ENCODE measurements at regions not wholly inside any gene's neighbourhood (a gene's known extent, or its start where the extent isn't known, plus 50 kb on each side); places are given as distances from the start of the nearest gene placed in this dataset.

DNA sequence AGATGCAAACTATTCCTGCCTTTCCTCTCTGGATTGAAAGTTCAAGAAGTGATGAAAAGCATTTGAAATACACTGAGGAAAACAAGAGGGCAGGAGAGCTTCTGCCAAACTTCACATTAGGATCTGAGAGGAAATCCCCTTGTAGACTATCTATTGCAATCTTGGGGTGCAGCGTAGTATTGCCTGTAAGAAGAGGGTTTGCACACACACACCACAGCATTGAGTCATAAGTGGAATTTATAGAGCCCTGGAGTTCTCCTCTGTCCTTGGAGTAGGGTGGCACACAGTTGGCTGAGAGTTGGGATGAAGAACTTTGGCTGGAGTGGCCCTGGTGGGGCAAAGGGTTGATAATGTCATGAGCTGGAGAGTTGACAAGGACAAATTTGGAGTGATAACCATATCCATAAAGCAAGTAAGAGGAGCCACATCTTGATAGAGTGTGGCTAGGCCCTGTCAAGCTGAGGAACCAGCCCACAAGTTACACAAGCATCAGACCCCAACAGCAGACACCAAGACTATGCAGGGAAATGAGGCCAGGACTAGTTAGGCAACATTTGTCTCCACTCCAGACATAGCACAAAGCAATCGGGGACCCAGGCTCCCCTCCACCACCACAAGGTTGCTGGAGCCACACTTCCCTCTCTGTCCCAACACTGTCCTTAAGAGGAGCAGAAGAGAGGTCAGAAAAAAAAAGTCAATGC lies 520.9 kb downstream of the KLF5 start:
- H2AFZ ChIP-seq = no peak overlapping the region
- H3K79me2 ChIP-seq = no peaks in the 10 kb centered on the region
- H3K4me3 ChIP-seq (ENCODE audit: low read depth, low read length) = no peak overlapping the region
- TF ChIP-seq CTCF (IDR thresholded peaks at IDR 0.05) = no peak
- H3K36me3 ChIP-seq (ENCODE audit: control insufficient read depth, insufficient read depth, low read length) = no peaks in the 10 kb centered on the region
- H3K9ac ChIP-seq = no peak overlapping the region
- no peaks in the 10 kb centered on the region for H3K9me3 ChIP-seq (ENCODE audit: control insufficient read depth, low read length)
- H3K4me1 ChIP-seq = no peaks in the 10 kb centered on the region
- no peaks in the 10 kb centered on the region for H3K27me3 ChIP-seq (ENCODE audit: control insufficient read depth, insufficient read depth, low read length)
- H3K4me2 ChIP-seq (ENCODE audit: low read length) = no peak overlapping the region
- H3K27ac ChIP-seq = no peak overlapping the region

GRCh38 chr13:73578251-73578875 lies 519.6 kb downstream of the KLF5 start:
- no peaks in the 10 kb centered on the region for H3K9me3 ChIP-seq (ENCODE audit: control insufficient read depth, low read length)
- no peak overlapping the region for H3K4me3 ChIP-seq (ENCODE audit: low read depth, low read length)
- H3K27ac ChIP-seq = no peak overlapping the region
- H3K27me3 ChIP-seq (ENCODE audit: control insufficient read depth, insufficient read depth, low read length) = no peaks in the 10 kb centered on the region
- no peak for TF ChIP-seq CTCF (IDR thresholded peaks at IDR 0.05)
- H3K4me2 ChIP-seq (ENCODE audit: low read length) = no peak overlapping the region
- H3K4me1 ChIP-seq = no peaks in the 10 kb centered on the region
- no peak overlapping the region for H3K9ac ChIP-seq
- no peak overlapping the region for H2AFZ ChIP-seq
- H3K36me3 ChIP-seq (ENCODE audit: control insufficient read depth, insufficient read depth, low read length) = no peaks in the 10 kb centered on the region
- no peaks in the 10 kb centered on the region for H3K79me2 ChIP-seq

DNA sequence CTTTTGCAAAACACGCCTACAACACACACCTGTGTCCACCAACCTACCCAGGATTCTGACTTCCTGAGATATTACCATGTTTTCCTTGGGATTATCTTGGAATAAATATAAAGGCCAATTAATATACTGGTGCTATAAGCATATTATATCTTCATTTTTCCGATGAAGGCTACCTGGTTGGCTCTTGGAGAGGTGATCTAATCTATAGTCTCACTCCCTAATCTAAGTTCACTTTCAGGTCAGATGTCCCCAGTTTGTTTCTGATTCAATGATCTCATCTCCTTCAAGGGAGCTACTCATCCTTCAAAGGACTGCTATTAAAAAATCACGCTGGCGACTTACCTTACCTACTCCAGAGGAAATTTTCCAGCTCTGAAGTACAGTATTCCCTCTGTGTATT lies 517.5 kb downstream of the KLF5 start:
- Histone ChIP-seq H3K79me2 (no peaks in the 10 kb centered on the region), H2AFZ (no peak overlapping the region), H3K27ac (no peak overlapping the region), H3K4me3 (ENCODE audit: low read depth, low read length) (no peak overlapping the region), H3K9me3 (ENCODE audit: control insufficient read depth, low read length) (no peaks in the 10 kb centered on the region), H3K4me2 (ENCODE audit: low read length) (no peak overlapping the region), H3K4me1 (no peaks in the 10 kb centered on the region), H3K36me3 (ENCODE audit: control insufficient read depth, insufficient read depth, low read length) (no peaks in the 10 kb centered on the region), H3K9ac (no peak overlapping the region), H3K27me3 (ENCODE audit: control insufficient read depth, insufficient read depth, low read length) (no peaks in the 10 kb centered on the region)
- TF ChIP-seq CTCF (IDR thresholded peaks at IDR 0.05) = no peak

DNA sequence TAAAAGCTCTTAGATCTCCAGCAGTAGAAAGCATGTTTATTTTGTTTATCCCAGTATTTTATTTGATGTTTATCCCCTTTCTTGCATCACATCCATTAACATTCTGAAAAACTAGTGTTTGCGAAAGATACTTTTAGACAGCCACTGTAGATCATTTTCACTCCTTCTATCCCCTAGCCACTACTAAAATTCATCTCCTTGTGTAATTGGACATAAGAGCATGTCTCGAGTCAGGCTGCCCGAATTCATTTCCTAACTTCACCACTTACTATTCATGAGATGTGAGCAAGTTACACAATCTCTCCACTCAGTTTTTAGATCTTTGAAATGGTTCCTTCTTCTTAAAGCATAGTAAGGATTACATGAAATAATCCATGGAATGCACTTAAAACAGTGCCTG lies 514.0 kb downstream of the KLF5 start:
- Histone ChIP-seq H2AFZ (no peak overlapping the region), H3K27ac (no peak overlapping the region), H3K4me1 (no peaks in the 10 kb centered on the region), H3K9ac (no peak overlapping the region), H3K36me3 (ENCODE audit: control insufficient read depth, insufficient read depth, low read length) (no peaks in the 10 kb centered on the region), H3K27me3 (ENCODE audit: control insufficient read depth, insufficient read depth, low read length) (no peaks in the 10 kb centered on the region), H3K9me3 (ENCODE audit: control insufficient read depth, low read length) (no peaks in the 10 kb centered on the region), H3K79me2 (no peaks in the 10 kb centered on the region), H3K4me3 (ENCODE audit: low read depth, low read length) (no peak overlapping the region), H3K4me2 (ENCODE audit: low read length) (no peak overlapping the region)
- TF ChIP-seq CTCF (IDR thresholded peaks at IDR 0.05) = no peak

- Histone ChIP-seq H3K79me2 (no peaks in the 10 kb centered on the region), H3K4me2 (ENCODE audit: low read length) (no peak overlapping the region), H3K9ac (no peak overlapping the region), H3K4me3 (ENCODE audit: low read depth, low read length) (no peak overlapping the region), H3K36me3 (ENCODE audit: control insufficient read depth, insufficient read depth, low read length) (no peaks in the 10 kb centered on the region), H3K9me3 (ENCODE audit: control insufficient read depth, low read length) (no peaks in the 10 kb centered on the region), H3K27me3 (ENCODE audit: control insufficient read depth, insufficient read depth, low read length) (no peaks in the 10 kb centered on the region), H3K4me1 (no peaks in the 10 kb centered on the region), H2AFZ (no peak overlapping the region), H3K27ac (no peak overlapping the region)
- TF ChIP-seq CTCF (IDR thresholded peaks at IDR 0.05) = no peak
Observed at GRCh38 chr13:73571376-73571775, 512.6 kb downstream of the KLF5 start.
